ENCODE measurements at regions not wholly inside any gene's neighbourhood (a gene's known extent, or its start where the extent isn't known, plus 50 kb on each side); places are given as distances from the start of the nearest gene placed in this dataset.
"Not testable (repeated sequence)": the region's sequence is repeated elsewhere in the genome, so short reads cannot be mapped to it uniquely, and the experiment has no call there.

- Histone ChIP-seq H3K27me3 (replicated peaks in 1 of 7) (no peaks in the 10 kb centered on the region), H3K27ac (no peak overlapping the region), H3K9me3 (no peaks in the 10 kb centered on the region), H3K4me1 (no peaks in the 10 kb centered on the region), H3K4me3 (no peak overlapping the region), H3K36me3 (no peaks in the 10 kb centered on the region)
- intact Hi-C loops (cut with DNase I; ENCODE audit: low total_unique reads), result no loop called here
- no peak for TF ChIP-seq POLR2AphosphoS5 (IDR thresholded peaks at IDR 0.05)
- TF ChIP-seq CTCF (IDR thresholded peaks at IDR 0.05 in 8 of 11, conservative IDR thresholded peaks at IDR 0.05 in 3 of 11), result no peak
- no peak for TF ChIP-seq POLR2A (IDR thresholded peaks at IDR 0.05)
- DNase-seq, result no peak
Observed at GRCh38 chr4:140222171-140222570, 68.2 kb upstream of the MAML3 start.

GRCh38 chr4:140220058-140220457 lies 66.1 kb upstream of the MAML3 start:
- no peak for DNase-seq
- Histone ChIP-seq H3K4me3 (no peak overlapping the region), H3K9me3 (no peaks in the 10 kb centered on the region), H3K27me3 (replicated peaks in 1 of 7) (no peaks in the 10 kb centered on the region), H3K27ac (no peak overlapping the region), H3K4me1 (no peaks in the 10 kb centered on the region), H3K36me3 (no peaks in the 10 kb centered on the region)
- TF ChIP-seq POLR2AphosphoS5 (IDR thresholded peaks at IDR 0.05), result no peak
- TF ChIP-seq CTCF (IDR thresholded peaks at IDR 0.05 in 8 of 11, conservative IDR thresholded peaks at IDR 0.05 in 3 of 11), result no peak
- TF ChIP-seq POLR2A (IDR thresholded peaks at IDR 0.05), result no peak
- intact Hi-C loops (cut with DNase I; ENCODE audit: low total_unique reads), result no loop called here
- WGBS, 5 donors, result 20 to 44% (median 37%) methylated on average over 2 of the region's 2 CpGs

GRCh38 chr4:140219567-140219966 lies 65.6 kb upstream of the MAML3 start:
- H3K36me3 ChIP-seq, result no peaks in the 10 kb centered on the region
- H3K27me3 ChIP-seq (replicated peaks in 1 of 7), result no peaks in the 10 kb centered on the region
- no peaks in the 10 kb centered on the region for H3K4me1 ChIP-seq
- no peak for DNase-seq
- no peak overlapping the region for H3K27ac ChIP-seq
- H3K9me3 ChIP-seq, result no peaks in the 10 kb centered on the region
- intact Hi-C loops (cut with DNase I; ENCODE audit: low total_unique reads), result no loop called here
- no peak overlapping the region for H3K4me3 ChIP-seq
- TF ChIP-seq POLR2AphosphoS5 (IDR thresholded peaks at IDR 0.05) (no peak), CTCF (IDR thresholded peaks at IDR 0.05 in 8 of 11, conservative IDR thresholded peaks at IDR 0.05 in 3 of 11) (no peak), POLR2A (IDR thresholded peaks at IDR 0.05) (no peak)
- 65 to 84% (median 70%) methylated on average over 2 of the region's 2 CpGs for WGBS, 5 donors

- H3K9me3 ChIP-seq; H3K36me3 ChIP-seq; intact Hi-C loops (cut with DNase I; ENCODE audit: low total_unique reads); H3K4me3 ChIP-seq; DNase-seq; H3K27ac ChIP-seq; H3K4me1 ChIP-seq; H3K27me3 ChIP-seq (replicated peaks in 1 of 7): not testable (repeated sequence)
- 89 to 93% (median 92%) methylated on average over 5 of the region's 5 CpGs for WGBS, 5 donors
Observed at GRCh38 chr4:140219070-140219469, 65.1 kb upstream of the MAML3 start.

GRCh38 chr4:140213749-140214148 lies 59.8 kb upstream of the MAML3 start:
- Histone ChIP-seq H3K4me3 (no peak overlapping the region), H3K9me3 (no peaks in the 10 kb centered on the region), H3K36me3 (no peaks in the 10 kb centered on the region), H3K4me1 (no peaks in the 10 kb centered on the region), H3K27me3 (replicated peaks in 1 of 7) (no peaks in the 10 kb centered on the region), H3K27ac (no peak overlapping the region)
- intact Hi-C loops (cut with DNase I; ENCODE audit: low total_unique reads), result no loop called here
- WGBS, 5 donors, result 70 to 96% (median 83%) methylated on average over 1 of the region's 1 CpG
- TF ChIP-seq POLR2A (IDR thresholded peaks at IDR 0.05), result no peak
- TF ChIP-seq CTCF (IDR thresholded peaks at IDR 0.05 in 8 of 11, conservative IDR thresholded peaks at IDR 0.05 in 3 of 11), result no peak
- TF ChIP-seq POLR2AphosphoS5 (IDR thresholded peaks at IDR 0.05), result no peak
- no peak for DNase-seq
